ENCODE measurements at regions not wholly inside any gene's neighbourhood (a gene's known extent, or its start where the extent isn't known, plus 50 kb on each side); places are given as distances from the start of the nearest gene placed in this dataset.

- TF ChIP-seq CTCF (conservative IDR thresholded peaks at IDR 0.05) (no peak), ZFX (IDR thresholded peaks at IDR 0.05) (no peak)
Observed at GRCh38 chr9:78782858-78783257, 485.9 kb downstream of the PSAT1 start.
